GM12891 (cell line): ENCODE measurements at regions not wholly inside any gene's neighbourhood (a gene's known extent, or its start where the extent isn't known, plus 50 kb on each side); places are given as distances from the start of the nearest gene placed in this dataset.
"Not testable (repeated sequence)": the region's sequence is repeated elsewhere in the genome, so short reads cannot be mapped to it uniquely, and the experiment has no call there.

ENCODE experiments used
- DNase-seq: peaks from one replicate; pipeline ENCODE4 v3.0.0; 2011; ENCODE audit warnings: low spot score; ENCODE audit not compliant: insufficient read length
- FAIRE-seq: peaks from 2 replicates; lab custom pipeline; 2011; peaks lifted over from hg19 to GRCh38; lab: Jason Lieb, UNC
- PAX5 ChIP-seq: IDR thresholded peaks from 2 replicates; pipeline ENCODE4 v1.6.1; 2011; ENCODE audit warnings: low read length, moderate library complexity, mild to moderate bottlenecking; ENCODE audit not compliant: insufficient read depth, severe bottlenecking
- POLR2A ChIP-seq: IDR thresholded peaks from 2 replicates; pipeline ENCODE4 v1.6.1; 2011; ENCODE audit warnings: low read depth, low read length, control low read depth
- POLR2AphosphoS5 ChIP-seq: IDR thresholded peaks from 2 replicates; pipeline ENCODE4 v1.6.1; 2011; ENCODE audit warnings: low read depth, low read length, control low read depth
- POU2F2 ChIP-seq: IDR thresholded peaks from 2 replicates; pipeline ENCODE4 v1.6.1; 2011; ENCODE audit warnings: low read depth, mild to moderate bottlenecking, control low read depth, low read length, moderate library complexity
- SPI1 ChIP-seq: IDR thresholded peaks from 2 replicates; pipeline ENCODE4 v1.6.1; 2011; ENCODE audit warnings: low read depth, low read length, control low read depth
- TAF1 ChIP-seq: IDR thresholded peaks from 2 replicates; pipeline ENCODE4 v1.6.1; 2011; ENCODE audit warnings: low read depth, low read length, control low read depth

DNA sequence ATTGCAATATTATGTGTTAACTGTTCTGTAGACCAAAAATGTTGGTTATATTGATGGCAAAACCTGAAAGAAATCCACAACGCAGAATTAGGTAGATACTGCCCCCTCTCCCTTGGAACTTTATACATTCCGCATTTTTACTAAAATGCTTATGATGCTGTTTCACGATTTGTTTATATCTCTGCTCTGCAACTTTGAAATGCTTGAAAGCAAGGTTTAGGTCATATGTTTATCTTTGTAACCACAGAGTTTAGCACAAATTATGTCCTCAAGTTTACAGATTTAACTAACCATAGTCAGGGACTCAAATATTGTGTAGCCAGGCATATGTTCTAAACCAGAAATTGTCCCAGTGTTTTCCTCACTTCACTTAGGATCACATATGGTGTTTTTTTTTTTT, 66.1 kb upstream of the H2AZ1 start:
- no peak for FAIRE-seq
- no peak for TF ChIP-seq SPI1
- no peak for TF ChIP-seq POU2F2
- no peak for TF ChIP-seq PAX5
- TF ChIP-seq POLR2A: no peak
- TF ChIP-seq TAF1: no peak
- TF ChIP-seq POLR2AphosphoS5: no peak
- no peak for DNase-seq

DNA sequence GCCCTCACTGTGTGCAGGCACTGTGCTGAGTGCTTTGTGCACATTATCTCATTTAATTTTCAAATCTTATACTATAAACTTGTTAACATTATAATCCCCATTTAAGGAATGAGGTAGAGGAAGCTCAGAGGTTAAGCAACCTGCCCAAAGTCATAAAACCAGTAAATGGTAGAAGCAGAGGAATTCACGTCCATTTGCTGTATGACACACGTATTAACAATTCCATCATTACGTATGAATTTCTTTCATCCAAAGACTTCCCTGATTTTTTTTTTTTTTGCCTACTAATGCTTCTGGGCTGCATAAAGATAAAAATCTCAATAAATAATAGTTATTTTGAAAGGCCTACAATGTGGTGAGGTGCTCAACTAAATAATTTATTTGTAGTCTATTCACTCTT, 64.5 kb upstream of the H2AZ1 start:
- FAIRE-seq (no peak), DNase-seq (no peak)
- TF ChIP-seq POU2F2 (no peak), SPI1 (no peak), POLR2AphosphoS5 (no peak), PAX5 (no peak)

DNA sequence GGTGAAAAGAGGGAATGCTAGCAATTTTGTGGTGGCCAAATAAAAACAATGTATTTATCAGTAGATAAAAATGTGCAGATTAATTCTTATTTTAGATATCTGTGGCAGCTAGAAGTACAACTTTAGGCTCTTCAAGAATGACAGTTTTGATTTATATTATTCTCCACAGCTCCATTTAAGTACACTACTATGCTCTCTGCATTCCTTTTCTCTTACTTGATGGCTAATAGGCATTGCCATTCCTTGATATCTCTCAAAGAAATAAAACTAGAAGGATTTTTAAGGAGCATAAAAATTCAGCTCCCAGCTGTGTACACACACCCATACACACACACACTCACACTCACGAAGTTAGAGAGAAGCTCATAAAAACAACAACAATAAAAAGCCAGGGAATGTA, 59.4 kb upstream of the H2AZ1 start:
- no peak for FAIRE-seq
- no peak for TF ChIP-seq POLR2A
- TF ChIP-seq TAF1: no peak
- no peak for TF ChIP-seq SPI1
- no peak for TF ChIP-seq PAX5
- TF ChIP-seq POU2F2: no peak
- no peak for TF ChIP-seq POLR2AphosphoS5
- no peak for DNase-seq

DNA sequence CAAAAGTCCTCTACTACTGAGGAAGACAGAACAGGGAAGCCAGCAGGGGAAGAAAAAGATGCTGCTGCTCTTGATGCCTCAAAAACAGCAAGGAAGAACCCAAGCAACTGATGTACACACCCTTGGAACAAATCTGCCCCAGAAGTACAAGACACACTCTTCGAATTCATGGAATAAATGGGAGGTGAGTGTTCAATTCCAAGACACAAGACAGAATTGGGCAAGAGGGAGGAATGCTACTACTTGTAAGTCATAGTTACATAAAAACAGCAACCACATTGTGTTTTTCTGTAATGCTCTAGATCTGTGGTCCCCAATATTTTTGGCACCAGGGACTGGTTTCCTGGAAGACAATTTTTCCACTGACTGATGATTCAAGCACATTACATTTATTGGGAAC, 58.0 kb upstream of the H2AZ1 start:
- no peak for DNase-seq
- no peak for FAIRE-seq
- TF ChIP-seq POLR2A (no peak), POLR2AphosphoS5 (no peak), TAF1 (no peak), POU2F2 (no peak)

DNA sequence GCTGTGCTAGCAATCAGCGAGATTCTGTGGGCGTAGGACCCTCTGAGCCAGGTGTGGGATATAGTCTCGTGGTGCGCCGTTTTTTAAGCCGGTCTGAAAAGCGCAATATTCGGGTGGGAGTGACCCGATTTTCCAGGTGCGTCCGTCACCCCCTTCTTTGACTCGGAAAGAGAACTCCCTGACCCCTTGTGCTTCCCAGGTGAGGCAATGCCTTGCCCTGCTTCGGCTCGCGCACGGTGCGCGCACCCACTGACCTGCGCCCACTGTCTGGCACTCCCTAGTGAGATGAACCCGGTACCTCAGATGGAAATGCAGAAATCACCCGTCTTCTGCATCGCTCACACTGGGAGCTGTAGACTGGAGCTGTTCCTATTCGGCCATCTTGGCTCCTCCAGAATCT, 56.1 kb upstream of the H2AZ1 start:
- not testable (repeated sequence) for FAIRE-seq

More for the DNA sequence above, 56.1 kb upstream of the H2AZ1 start:
- not testable (repeated sequence) for DNase-seq
